Natural killer cell (primary cell): ENCODE measurements at regions not wholly inside any gene's neighbourhood (a gene's known extent, or its start where the extent isn't known, plus 50 kb on each side); places are given as distances from the start of the nearest gene placed in this dataset.

Source experiments
- ATAC-seq, 3 donors: fragments of 150-1000 bp in 2 of 3; fragments of 200-7000 bp in 1 of 3; cut with Tn5 transposase; 1 replicate in 1 of 3; 2 replicates in 2 of 3; pipeline ENCODE4 v1.10.0; 2021; ENCODE audit warnings: mild to moderate bottlenecking in 2 of 3, moderate library complexity in 2 of 3
- DNase-seq, 2 donors: peaks; one replicate each; pipeline versions ENCODE4 v3.0.0 to v3.0.0-alpha.2; 2013 to 2021; ENCODE audit warnings: mixed read lengths in 1 of 2
- H3K27ac ChIP-seq: one replicate; pipeline ENCODE4 v1.5.1; 2013; ENCODE audit warnings: mild to moderate bottlenecking, low read length
- H3K27me3 ChIP-seq: one replicate; pipeline ENCODE4 v1.6.1; 2013; ENCODE audit warnings: low read length; ENCODE audit not compliant: control insufficient read depth, insufficient read depth
- H3K36me3 ChIP-seq: one replicate; pipeline ENCODE4 v1.6.1; 2013; ENCODE audit warnings: low read length; ENCODE audit not compliant: control insufficient read depth, insufficient read depth
- H3K4me1 ChIP-seq: one replicate; pipeline ENCODE4 v1.6.1; 2013; ENCODE audit warnings: low read length; ENCODE audit not compliant: control insufficient read depth, insufficient read depth
- H3K4me3 ChIP-seq: one replicate; pipeline ENCODE4 v1.5.1; 2013; ENCODE audit warnings: low read length
- H3K9me3 ChIP-seq: one replicate; pipeline ENCODE4 v1.6.1; 2013; ENCODE audit warnings: low read length; ENCODE audit not compliant: control insufficient read depth, insufficient read depth
- H3K27ac Mint-ChIP-seq, 2 donors: one replicate each; pipeline ENCODE4 v1.8.0; 2022; ENCODE audit warnings: mild to moderate bottlenecking in 2 of 2, mixed read lengths in 2 of 2, moderate library complexity in 1 of 2
- H3K27me3 Mint-ChIP-seq, 2 donors: one replicate each; pipeline ENCODE4 v1.8.0; 2022; ENCODE audit warnings: low read depth in 2 of 2, mixed read lengths in 2 of 2
- H3K36me3 Mint-ChIP-seq: one replicate; pipeline ENCODE4 v1.8.0; 2022; ENCODE audit warnings: mixed read lengths
- H3K4me1 Mint-ChIP-seq, 2 donors: one replicate each; pipeline ENCODE4 v1.8.0; 2022; ENCODE audit warnings: mixed read lengths in 2 of 2
- H3K4me3 Mint-ChIP-seq: one replicate; pipeline ENCODE4 v1.8.0; 2022; ENCODE audit warnings: mild to moderate bottlenecking, moderate library complexity, mixed read lengths
- H3K9me3 Mint-ChIP-seq, 2 donors: one replicate each; pipeline ENCODE4 v1.8.0; 2022; ENCODE audit warnings: mixed read lengths in 2 of 2
- CTCF ChIP-seq: fragments of 200-600 bp; IDR thresholded peaks from one replicate; pipeline ENCODE4 v1.8.0; 2022; ENCODE audit warnings: antibody characterized with exemption
- WGBS: methylation state at CpG from one replicate; pipeline ENCODE4 v1.1.7; 2013; ENCODE audit warnings: missing lambda C conversion rate; ENCODE audit not compliant: insufficient coverage; 5-methylcytosine and 5-hydroxymethylcytosine counted together
- intact Hi-C: fragments of 100-400 bp; cut with micrococcal nuclease; formaldehyde crosslinking; loops from one replicate; pipeline ENCODE4 v1.14.2; 2022

- Histone ChIP-seq H3K4me3 (no peak overlapping the region), H3K9me3 (no peaks in the 10 kb centered on the region), H3K27ac (no peak overlapping the region), H3K4me1 (no peaks in the 10 kb centered on the region), H3K36me3 (no peaks in the 10 kb centered on the region), H3K27me3 (no peaks in the 10 kb centered on the region)
- peaks cover 0 to 5% of the 10 kb centered on the region in 2 donors for H3K27me3 Mint-ChIP-seq
- DNase-seq, result no peak
- H3K9me3 Mint-ChIP-seq, result peaks cover 0 to 4% of the 10 kb centered on the region in 2 donors
- no peak for TF ChIP-seq CTCF
- 85% methylated on average over 2 of the region's 2 CpGs for WGBS
- intact Hi-C loops, result no loop called here
- no peaks in the 10 kb centered on the region for H3K36me3 Mint-ChIP-seq
- H3K27ac Mint-ChIP-seq, result no peak overlapping the region
- H3K4me1 Mint-ChIP-seq, result no peaks in the 10 kb centered on the region
- no peak for ATAC-seq
- no peak overlapping the region for H3K4me3 Mint-ChIP-seq
Observed at GRCh38 chr11:104323841-104324240, 159.9 kb upstream of the PDGFD start.

- H3K4me3 ChIP-seq, result no peak overlapping the region
- TF ChIP-seq CTCF, result no peak
- no peak overlapping the region for H3K27ac ChIP-seq
- ATAC-seq (no peak), DNase-seq (no peak)
- Mint-ChIP-seq H3K4me3 (no peak overlapping the region), H3K27me3 (peaks cover 0 to 5% of the 10 kb centered on the region in 2 donors), H3K27ac (no peak overlapping the region), H3K36me3 (no peaks in the 10 kb centered on the region), H3K9me3 (peaks cover 0 to 4% of the 10 kb centered on the region in 2 donors), H3K4me1 (no peaks in the 10 kb centered on the region)
- H3K36me3 ChIP-seq, result no peaks in the 10 kb centered on the region
- whole genome bisulfite sequencing, result 67% methylated on average over 4 of the region's 4 CpGs
- H3K27me3 ChIP-seq, result no peaks in the 10 kb centered on the region
- no peaks in the 10 kb centered on the region for H3K4me1 ChIP-seq
- intact Hi-C loops, result no loop called here
- H3K9me3 ChIP-seq, result no peaks in the 10 kb centered on the region
Observed at GRCh38 chr11:104322696-104323095, 158.7 kb upstream of the PDGFD start.

GRCh38 chr11:104320956-104321355 lies 157.0 kb upstream of the PDGFD start:
- H3K9me3 Mint-ChIP-seq, result peaks cover 0 to 4% of the 10 kb centered on the region in 2 donors
- no peak overlapping the region for H3K4me3 Mint-ChIP-seq
- no peak overlapping the region for H3K27ac Mint-ChIP-seq
- no peaks in the 10 kb centered on the region for H3K36me3 ChIP-seq
- DNase-seq (no peak), ATAC-seq (no peak)
- peaks cover 5 to 17% of the 10 kb centered on the region in 2 donors for H3K27me3 Mint-ChIP-seq
- WGBS, result 100% methylated on average over 1 of the region's 1 CpG
- TF ChIP-seq CTCF, result no peak
- no peak overlapping the region for H3K4me3 ChIP-seq
- intact Hi-C loops, result no loop called here
- no peaks in the 10 kb centered on the region for H3K4me1 Mint-ChIP-seq
- no peaks in the 10 kb centered on the region for H3K4me1 ChIP-seq
- H3K36me3 Mint-ChIP-seq, result no peaks in the 10 kb centered on the region
- no peaks in the 10 kb centered on the region for H3K27me3 ChIP-seq
- no peak overlapping the region for H3K27ac ChIP-seq
- H3K9me3 ChIP-seq, result no peaks in the 10 kb centered on the region

GRCh38 chr11:104320097-104320496 lies 156.2 kb upstream of the PDGFD start:
- Mint-ChIP-seq H3K4me3 (no peak overlapping the region), H3K4me1 (no peaks in the 10 kb centered on the region), H3K27ac (no peak overlapping the region), H3K36me3 (no peaks in the 10 kb centered on the region), H3K9me3 (peaks cover 0 to 2% of the 10 kb centered on the region in 2 donors), H3K27me3 (peaks cover 3 to 21% of the 10 kb centered on the region in 2 donors)
- intact Hi-C loops, result no loop called here
- no peak overlapping the region for H3K4me3 ChIP-seq
- H3K9me3 ChIP-seq, result no peaks in the 10 kb centered on the region
- H3K4me1 ChIP-seq, result no peaks in the 10 kb centered on the region
- DNase-seq, result no peak
- no peaks in the 10 kb centered on the region for H3K27me3 ChIP-seq
- no peak overlapping the region for H3K27ac ChIP-seq
- no peak for ATAC-seq
- H3K36me3 ChIP-seq, result no peaks in the 10 kb centered on the region
- no peak for TF ChIP-seq CTCF
